Pancreas (tissue), 10 donors: ENCODE measurements at regions not wholly inside any gene's neighbourhood (a gene's known extent, or its start where the extent isn't known, plus 50 kb on each side); places are given as distances from the start of the nearest gene placed in this dataset.

Experiments used
- ATAC-seq, 4 donors: fragments of 200-7000 bp; cut with Tn5 transposase; one replicate each; pipeline versions ENCODE4 v1.8.0 to v1.9.1; 2020; ENCODE audit warnings: mild to moderate bottlenecking in 4 of 4, moderate library complexity in 4 of 4
- DNase-seq, 6 donors: peaks; one replicate each; pipeline ENCODE4 v3.0.0-alpha.2; 2020
- FAIRE-seq: peaks from 2 replicates; lab custom pipeline; 2012; peaks lifted over from hg19 to GRCh38; lab: Jason Lieb, UNC
- H3K27ac ChIP-seq, 4 donors: fragments of 200-600 bp; sonication (generic); 1 replicate in 3 of 4; 2 replicates in 1 of 4; pipeline versions ENCODE4 v1.5.0 to v1.8.0; 2020
- H3K27me3 ChIP-seq, 4 donors: fragments of 200-600 bp; one replicate each; pipeline ENCODE4 v1.8.0; 2021
- H3K36me3 ChIP-seq, 3 donors: fragments of 200-600 bp; sonication (generic) in 1 of 3; one replicate each; pipeline versions ENCODE4 v1.5.0 to v1.8.0; 2020 to 2021
- H3K4me1 ChIP-seq, 3 donors: fragments of 200-600 bp; one replicate each; pipeline ENCODE4 v1.8.0; 2021
- H3K4me3 ChIP-seq, 4 donors: fragments of 200-600 bp; sonication (generic) in 2 of 4; one replicate each; pipeline versions ENCODE4 v1.5.0 to v1.8.0; 2020 to 2021
- H3K9me3 ChIP-seq, 4 donors: fragments of 200-600 bp; one replicate each; pipeline ENCODE4 v1.8.0; 2021
- CTCF ChIP-seq, 4 donors: fragments of 200-600 bp; sonication (generic) in 3 of 4; IDR thresholded peaks; one replicate each; pipeline versions ENCODE4 v1.5.0 to v1.8.0; 2021; ENCODE audit warnings: antibody characterized with exemption in 4 of 4
- WGBS, 2 donors: extraction: QIAGEN DNeasy Blood & Tissue Kit; methylation state at CpG; one replicate each; pipeline ENCODE4 v1.1.7; 2013; 5-methylcytosine and 5-hydroxymethylcytosine counted together
- intact Hi-C, 3 donors: fragments of 100-400 bp; cut with DNase I; formaldehyde crosslinking; loops; one replicate each; pipeline versions ENCODE4 v1.11.1 to v1.14.2; 2022
- donor health status: healthy with polysubstance abuse.
- donor health status: DM: no; HTN: no; CAD: no; lungs with moderate emphysema.
- donor health status: DM: no; HTN: no; CAD: no.
- donor health status: control.
- donor health status: control.
- donor health status: Bipolar disorder and iron deficiency.
- donor health status: DM: yes; HTN: yes; CAD: no.
- donor health status: DM: no; HTN: no; CAD: no.
- donor health status: DM: no; HTN: no; CAD: no.
- donor health status: DM: yes; HTN: yes; CAD: no.

GRCh38 chrX:458631-459061 lies 71.9 kb upstream of the PPP2R3B start:
- FAIRE-seq (no peak), DNase-seq (no peak)
- no peaks in the 10 kb centered on the region for H3K4me1 ChIP-seq

DNA sequence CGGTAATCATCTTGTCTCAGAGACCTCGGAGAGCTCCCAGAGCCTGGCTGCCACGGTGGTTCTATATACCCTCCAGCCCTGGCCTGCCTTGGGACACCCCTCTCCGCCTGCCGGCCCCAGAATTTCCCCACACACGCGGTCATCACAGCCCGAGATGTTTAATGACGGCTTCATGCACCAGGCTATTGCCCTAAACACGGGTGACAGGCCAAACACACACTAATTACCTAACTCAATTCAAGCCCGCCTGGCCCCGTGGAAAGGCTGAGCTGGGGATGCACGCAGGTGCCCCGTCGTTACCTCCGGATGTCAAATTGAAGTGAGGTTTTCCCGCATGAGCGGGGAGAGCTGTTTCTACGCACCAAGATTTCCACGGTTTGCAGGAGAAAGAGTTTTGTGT lies 72.9 kb upstream of the PPP2R3B start:
- no peaks in the 10 kb centered on the region for H3K4me1 ChIP-seq
- H3K4me3 ChIP-seq = no peak overlapping the region
- no peak for FAIRE-seq
- H3K36me3 ChIP-seq = no peaks in the 10 kb centered on the region
- ATAC-seq = no peak
- no peak for DNase-seq
- 52 to 57% methylated on average over 20 of the region's 20 CpGs for WGBS, 2 donors
- H3K27me3 ChIP-seq = no peaks in the 10 kb centered on the region
- TF ChIP-seq CTCF (IDR thresholded peaks at IDR 0.05) = no peak
- H3K27ac ChIP-seq = no peak overlapping the region
- intact Hi-C loops = no loop called here
- H3K9me3 ChIP-seq = no peaks in the 10 kb centered on the region

More at GRCh38 chrX:458631-459061, 71.9 kb upstream of the PPP2R3B start:
- intact Hi-C loops = no loop called here
- TF ChIP-seq CTCF (IDR thresholded peaks at IDR 0.05) = no peak
- ATAC-seq = no peak
- no peaks in the 10 kb centered on the region for H3K27me3 ChIP-seq
- H3K36me3 ChIP-seq = no peaks in the 10 kb centered on the region
- H3K9me3 ChIP-seq = no peaks in the 10 kb centered on the region
- 81 to 86% methylated on average over 20 of the region's 20 CpGs for WGBS, 2 donors
- H3K4me3 ChIP-seq = no peak overlapping the region
- no peak overlapping the region for H3K27ac ChIP-seq

- no peak overlapping the region for H3K4me3 ChIP-seq
- H3K36me3 ChIP-seq = no peaks in the 10 kb centered on the region
- H3K4me1 ChIP-seq = no peaks in the 10 kb centered on the region
- WGBS, 2 donors = 56 to 62% methylated on average over 11 of the region's 11 CpGs
- no peak for TF ChIP-seq CTCF (IDR thresholded peaks at IDR 0.05)
- no peaks in the 10 kb centered on the region for H3K27me3 ChIP-seq
- intact Hi-C loops = no loop called here
- ATAC-seq = no peak
- no peak for FAIRE-seq
- no peak overlapping the region for H3K27ac ChIP-seq
- DNase-seq = no peak
- no peaks in the 10 kb centered on the region for H3K9me3 ChIP-seq
These were observed 73.4 kb upstream of the PPP2R3B start for GRCh38 chrX:460116-460515.

- Histone ChIP-seq H3K4me3 (no peak overlapping the region), H3K4me1 (no peaks in the 10 kb centered on the region), H3K36me3 (no peaks in the 10 kb centered on the region), H3K27ac (no peak overlapping the region), H3K27me3 (no peaks in the 10 kb centered on the region), H3K9me3 (no peaks in the 10 kb centered on the region)
- intact Hi-C loops = no loop called here
- no peak for DNase-seq
- 84 to 89% methylated on average over 45 of the region's 45 CpGs for WGBS, 2 donors
- no peak for ATAC-seq
- no peak for TF ChIP-seq CTCF (IDR thresholded peaks at IDR 0.05)
- FAIRE-seq = no peak
These were observed 74.3 kb upstream of the PPP2R3B start for GRCh38 chrX:460823-461640.

GRCh38 chrX:462853-463252 lies 76.1 kb upstream of the PPP2R3B start:
- intact Hi-C loops = no loop called here
- Histone ChIP-seq H3K27ac (no peak overlapping the region), H3K4me1 (no peaks in the 10 kb centered on the region), H3K27me3 (no peaks in the 10 kb centered on the region), H3K36me3 (no peaks in the 10 kb centered on the region), H3K4me3 (no peak overlapping the region), H3K9me3 (no peaks in the 10 kb centered on the region)
- DNase-seq (no peak), FAIRE-seq (no peak), ATAC-seq (no peak)
- TF ChIP-seq CTCF (IDR thresholded peaks at IDR 0.05) = no peak
- WGBS, 2 donors = 77 to 83% methylated on average over 21 of the region's 21 CpGs
